Stimulated activated CD8-positive, alpha-beta memory T cell treated with anti-CD3 and anti-CD28 coated beads, Interleukin-4, amount 100 ng/mL, for 24 hours (primary cell): ENCODE measurements at regions not wholly inside any gene's neighbourhood (a gene's known extent, or its start where the extent isn't known, plus 50 kb on each side); places are given as distances from the start of the nearest gene placed in this dataset.

Source experiments
- DNase-seq: peaks from one replicate; pipeline ENCODE4 v3.0.0-alpha.2; 2020; ENCODE audit warnings: low read depth

- DNase-seq, result no peak
Measured at GRCh38 chr16:27719106-27719445, 169.1 kb downstream of the KATNIP start.

DNA sequence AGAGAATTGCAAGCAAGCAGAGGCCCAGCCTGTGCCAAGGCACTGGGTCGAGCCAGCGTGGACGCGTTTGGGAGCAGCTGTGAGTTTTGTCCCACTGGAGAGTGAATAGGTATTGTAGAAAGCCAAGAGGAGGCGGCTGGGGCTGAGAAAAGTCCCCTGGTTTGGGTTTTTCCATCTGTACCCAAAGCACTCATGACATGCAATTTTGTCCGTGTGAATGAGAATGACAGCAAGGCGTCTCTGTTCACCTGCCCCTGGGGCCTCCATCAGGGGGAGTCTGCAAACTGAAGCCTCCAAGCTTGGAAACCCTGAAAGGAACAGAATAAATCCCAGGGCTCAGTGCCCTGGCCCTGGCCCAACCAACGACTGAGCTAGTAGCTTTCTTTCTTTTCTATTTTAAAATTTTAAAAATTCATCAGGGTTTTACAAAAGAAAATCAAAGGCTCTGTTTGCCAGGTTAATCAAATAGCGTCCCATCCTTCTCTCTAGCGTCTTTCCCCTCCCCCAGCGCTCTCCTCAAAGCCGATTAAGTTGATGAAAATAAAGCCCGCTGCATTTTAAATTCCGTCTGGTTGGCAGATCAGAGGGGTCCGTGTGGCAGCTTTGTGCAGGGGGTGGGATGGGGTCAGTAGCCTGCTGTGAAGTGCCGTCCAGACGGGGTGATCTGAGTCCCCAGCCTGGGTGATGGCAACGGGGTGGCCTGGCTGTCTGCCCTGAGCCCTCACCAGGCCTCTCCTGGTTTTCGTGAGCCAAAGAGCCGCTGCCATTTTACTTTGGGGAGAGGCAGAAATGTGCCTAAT lies 171.0 kb downstream of the KATNIP start:
- DNase-seq, result no peak

- DNase-seq, result no peak
Measured at GRCh38 chr16:27721531-27722181, 171.7 kb downstream of the KATNIP start.

DNA sequence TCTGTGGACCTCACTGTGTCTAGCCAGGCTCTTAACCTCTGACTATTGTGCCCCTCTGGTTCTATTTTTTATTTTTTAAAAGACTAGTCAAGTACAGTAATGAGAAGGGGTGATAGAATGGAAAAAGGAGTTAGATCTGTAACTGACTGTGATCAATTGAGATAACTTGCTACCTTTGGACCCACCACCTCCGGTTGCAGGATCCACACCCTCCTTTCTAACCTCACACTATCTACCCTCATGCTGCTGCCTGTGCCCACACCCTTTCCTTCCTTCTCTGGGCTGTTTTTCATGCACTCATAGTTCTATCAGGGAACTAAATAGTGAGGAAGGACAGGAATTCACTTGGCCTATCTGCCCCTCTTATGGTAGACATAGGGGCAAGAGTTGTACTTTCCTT lies 172.3 kb downstream of the KATNIP start:
- DNase-seq, result no peak

DNA sequence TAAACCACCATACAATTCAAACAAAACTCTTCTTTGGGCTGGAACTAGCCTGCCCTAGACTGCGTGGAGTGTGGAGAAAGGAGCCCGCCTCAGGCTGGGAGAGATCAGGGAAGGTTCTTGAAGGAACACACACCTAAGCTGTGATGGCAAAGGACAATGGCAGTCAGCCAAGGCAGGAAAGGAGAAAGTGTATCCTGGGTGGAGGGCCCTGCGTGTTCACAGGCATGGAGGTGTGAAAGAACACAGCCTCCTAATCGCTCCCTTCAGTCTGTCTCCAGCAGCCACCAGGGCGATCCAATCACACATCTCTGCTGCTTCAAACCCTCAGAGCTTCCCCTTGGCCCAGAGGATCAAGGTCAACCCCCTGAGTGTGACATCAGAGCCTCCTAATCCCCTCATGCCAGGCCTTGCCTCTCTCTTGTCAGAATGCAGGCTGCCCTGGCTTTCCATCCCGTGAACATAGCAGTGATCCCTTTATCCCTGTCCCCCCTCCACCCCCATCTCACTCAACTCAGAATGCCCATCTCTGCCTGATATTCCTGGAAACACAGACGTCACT lies 173.0 kb downstream of the KATNIP start:
- no peak for DNase-seq

- DNase-seq, result no peak
Measured at GRCh38 chr16:27723711-27724481, 174.0 kb downstream of the KATNIP start.

GRCh38 chr16:27724482-27725235 lies 174.7 kb downstream of the KATNIP start:
- no peak for DNase-seq

DNA sequence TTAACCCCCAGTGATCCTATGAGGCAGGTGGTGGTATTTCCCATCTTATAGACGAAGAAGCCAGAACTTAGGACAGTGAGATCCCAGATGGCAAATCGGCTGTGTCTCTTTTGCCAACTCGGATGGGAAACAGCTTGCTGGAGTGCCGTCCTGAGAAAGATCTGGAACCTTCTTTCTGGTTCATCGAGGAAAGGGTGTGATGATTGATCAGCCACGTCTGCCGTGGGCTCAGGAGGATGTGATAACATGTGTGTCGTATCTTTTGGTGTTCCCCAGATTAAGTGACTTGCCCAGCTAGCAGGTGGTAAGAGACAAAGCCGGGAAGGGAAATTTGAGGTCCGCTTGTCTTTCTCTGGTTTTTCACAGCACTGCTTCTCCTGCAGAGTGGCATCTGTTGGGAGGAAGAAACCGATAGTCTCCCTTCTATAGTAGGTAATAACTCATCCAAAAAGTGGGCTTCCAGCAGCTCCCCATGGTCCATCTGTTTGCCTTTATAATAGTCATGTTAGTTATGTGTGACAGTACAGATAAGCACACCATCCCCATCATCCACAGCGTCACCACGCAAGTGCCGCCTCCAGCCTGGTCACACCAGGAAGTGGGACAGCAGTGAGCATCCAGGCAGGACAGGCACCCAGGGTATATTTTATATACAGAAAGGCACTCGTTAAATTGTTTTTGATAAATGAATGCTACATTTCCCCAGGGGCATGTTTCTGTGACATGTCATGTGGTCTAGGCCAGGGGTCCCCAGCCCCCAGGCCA lies 175.5 kb downstream of the KATNIP start:
- no peak for DNase-seq

- DNase-seq, result no peak
Measured at GRCh38 chr16:27726621-27727261, 176.8 kb downstream of the KATNIP start.

GRCh38 chr16:27727941-27728340 lies 178.0 kb downstream of the KATNIP start:
- DNase-seq, result no peak

DNA sequence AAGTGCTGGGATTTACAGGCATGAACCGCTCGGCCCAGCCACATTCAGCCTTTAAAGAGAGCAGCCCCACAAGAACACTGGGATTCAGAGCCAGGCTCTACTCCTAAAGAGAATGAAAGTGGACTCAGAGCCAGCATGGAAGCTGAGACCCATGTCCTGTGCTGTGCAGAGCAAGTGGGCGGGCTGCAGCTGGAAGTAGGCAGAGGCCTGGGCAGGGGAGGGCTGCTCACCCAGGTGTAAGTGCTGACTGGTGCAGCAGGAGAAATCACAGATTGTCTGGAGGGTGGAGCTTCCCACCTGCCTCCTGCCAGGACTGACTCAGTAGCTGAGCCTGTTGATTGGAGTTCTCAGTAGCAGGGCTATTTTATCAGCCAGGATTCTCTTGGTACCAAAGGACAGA lies 178.7 kb downstream of the KATNIP start:
- DNase-seq, result no peak

DNA sequence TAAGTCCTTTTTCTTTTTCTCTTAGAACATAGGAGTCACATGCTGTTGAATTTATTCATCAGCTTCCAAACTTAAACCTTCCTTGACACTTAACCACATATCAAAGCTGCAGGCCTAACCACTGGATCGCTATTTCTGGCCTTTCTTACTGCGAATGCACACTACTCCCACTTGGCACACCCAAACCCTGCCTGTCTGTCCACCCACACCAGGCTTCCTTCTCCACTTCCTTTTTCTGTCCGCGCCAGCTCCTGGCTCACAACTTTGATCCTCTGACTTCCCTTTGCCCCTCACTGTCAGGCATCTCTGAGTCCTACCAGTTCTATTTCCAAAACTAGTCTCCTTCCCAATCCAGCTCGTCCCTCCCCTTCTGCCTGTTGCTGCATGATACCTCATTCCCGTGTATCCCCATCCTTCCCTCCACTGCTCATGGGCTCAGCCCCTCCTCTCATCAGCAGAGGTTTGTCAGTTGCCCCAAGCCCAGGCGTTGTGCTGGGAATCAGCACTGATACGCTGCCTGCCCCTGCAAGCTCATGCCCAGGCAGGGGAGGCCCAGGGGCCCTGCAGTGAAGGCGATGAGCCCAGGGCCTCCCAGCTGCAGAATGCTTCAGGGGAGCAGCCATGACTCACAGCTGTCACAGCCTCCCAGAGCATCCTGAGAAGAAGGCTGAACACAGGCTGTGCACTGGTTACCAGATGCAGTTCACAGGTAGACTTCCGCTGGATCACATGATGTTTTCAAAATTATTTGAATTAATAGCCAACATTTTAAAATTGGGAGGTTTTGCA lies 179.8 kb downstream of the KATNIP start:
- no peak for DNase-seq

GRCh38 chr16:27730661-27731210 lies 180.8 kb downstream of the KATNIP start:
- DNase-seq, result no peak

- no peak for DNase-seq
Measured at GRCh38 chr16:27735031-27735430, 185.1 kb downstream of the KATNIP start.

DNA sequence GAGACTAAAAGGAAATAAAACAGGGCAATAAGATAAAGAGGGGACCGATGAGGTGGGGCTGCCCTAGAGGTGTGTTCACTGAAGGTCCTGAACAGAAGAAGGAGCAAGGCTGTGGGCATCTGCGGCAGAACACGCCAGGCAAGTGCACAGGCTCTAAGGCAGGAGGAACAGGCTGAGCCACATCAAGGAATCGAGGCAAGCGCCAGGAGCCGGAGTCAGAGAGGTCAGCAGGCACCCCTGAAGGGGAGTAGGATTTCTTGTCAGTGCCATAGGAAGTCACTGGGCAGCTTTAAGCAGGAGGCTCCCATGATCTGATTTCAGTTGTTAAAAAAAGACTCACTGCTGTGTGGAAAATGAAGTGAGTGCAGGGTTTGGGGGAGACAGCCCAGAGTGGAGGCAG lies 186.5 kb downstream of the KATNIP start:
- no peak for DNase-seq

- no peak for DNase-seq
Measured at GRCh38 chr16:27737513-27737912, 187.6 kb downstream of the KATNIP start.
